HUES48 (cell line): ENCODE measurements at regions not wholly inside any gene's neighbourhood (a gene's known extent, or its start where the extent isn't known, plus 50 kb on each side); places are given as distances from the start of the nearest gene placed in this dataset.

ENCODE experiments used
- H3K27ac ChIP-seq: one replicate; pipeline ENCODE4 v1.7.0; 2013; ENCODE audit warnings: low read depth, low read length, inconsistent platforms
- H3K27me3 ChIP-seq: 2 replicates; pipeline ENCODE4 v1.6.1; 2013; ENCODE audit warnings: mild to moderate bottlenecking, low read length; ENCODE audit not compliant: control insufficient read depth, insufficient read depth
- H3K36me3 ChIP-seq: 2 replicates; pipeline ENCODE4 v1.6.1; 2013; ENCODE audit warnings: low read length; ENCODE audit not compliant: control insufficient read depth, insufficient read depth
- H3K4me1 ChIP-seq: 2 replicates; pipeline ENCODE4 v1.6.1; 2013; ENCODE audit warnings: mild to moderate bottlenecking, low read length; ENCODE audit not compliant: control insufficient read depth, insufficient read depth
- H3K4me3 ChIP-seq: 2 replicates; pipeline ENCODE4 v1.5.1; 2013; ENCODE audit warnings: mild to moderate bottlenecking, low read depth, low read length
- H3K9ac ChIP-seq: 2 replicates; pipeline ENCODE4 v1.6.1; 2013; ENCODE audit warnings: mild to moderate bottlenecking, low read depth, low read length, moderate library complexity
- H3K9me3 ChIP-seq: 2 replicates; pipeline ENCODE4 v1.6.1; 2013; ENCODE audit warnings: low read length; ENCODE audit not compliant: control insufficient read depth, insufficient read depth

DNA sequence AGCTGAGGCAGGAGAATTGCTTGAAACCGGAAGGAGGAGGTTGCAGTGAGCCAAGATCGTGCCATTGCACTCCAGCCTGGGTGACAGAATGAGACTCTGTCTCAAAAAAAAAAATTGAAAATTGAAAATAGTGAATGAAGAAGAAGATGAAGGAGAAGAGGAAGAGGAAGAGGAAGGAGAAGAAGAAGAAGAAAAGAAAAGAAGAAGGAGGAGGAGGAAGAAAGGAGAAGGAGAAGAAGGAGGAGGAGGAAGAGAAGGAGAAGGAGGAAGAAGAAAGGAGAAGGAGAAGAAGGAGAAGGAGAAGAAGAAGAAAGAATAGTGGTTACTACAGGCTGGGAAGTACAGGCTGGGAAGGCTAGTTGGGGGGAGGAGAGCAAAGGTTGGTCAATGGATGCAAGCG, 124.3 kb upstream of the CPSF6 start:
- Histone ChIP-seq H3K9ac (no peak overlapping the region), H3K27ac (no peak overlapping the region), H3K4me1 (no peaks in the 10 kb centered on the region), H3K4me3 (no peak overlapping the region), H3K36me3 (no peaks in the 10 kb centered on the region), H3K27me3 (no peaks in the 10 kb centered on the region), H3K9me3 (no peaks in the 10 kb centered on the region)

- Histone ChIP-seq H3K36me3 (no peaks in the 10 kb centered on the region), H3K9me3 (no peaks in the 10 kb centered on the region), H3K4me1 (no peaks in the 10 kb centered on the region), H3K4me3 (no peak overlapping the region), H3K27me3 (no peaks in the 10 kb centered on the region), H3K9ac (no peak overlapping the region), H3K27ac (no peak overlapping the region)
Observed at GRCh38 chr12:69115951-69116350, 123.4 kb upstream of the CPSF6 start.

GRCh38 chr12:69117566-69118266, 121.7 kb upstream of the CPSF6 start:
- Histone ChIP-seq H3K4me3 (no peak overlapping the region), H3K9me3 (no peaks in the 10 kb centered on the region), H3K27me3 (no peaks in the 10 kb centered on the region), H3K36me3 (no peaks in the 10 kb centered on the region), H3K27ac (no peak overlapping the region), H3K4me1 (no peaks in the 10 kb centered on the region), H3K9ac (no peak overlapping the region)

GRCh38 chr12:69118516-69118915, 120.9 kb upstream of the CPSF6 start:
- Histone ChIP-seq H3K4me1 (no peaks in the 10 kb centered on the region), H3K4me3 (no peak overlapping the region), H3K27ac (no peak overlapping the region), H3K9ac (no peak overlapping the region), H3K36me3 (no peaks in the 10 kb centered on the region), H3K9me3 (no peaks in the 10 kb centered on the region), H3K27me3 (no peaks in the 10 kb centered on the region)

GRCh38 chr12:69119770-69120169, 119.6 kb upstream of the CPSF6 start:
- Histone ChIP-seq H3K27me3 (no peaks in the 10 kb centered on the region), H3K4me3 (no peak overlapping the region), H3K4me1 (no peaks in the 10 kb centered on the region), H3K27ac (no peak overlapping the region), H3K36me3 (no peaks in the 10 kb centered on the region), H3K9me3 (no peaks in the 10 kb centered on the region), H3K9ac (no peak overlapping the region)

- Histone ChIP-seq H3K9ac (no peak overlapping the region), H3K36me3 (no peaks in the 10 kb centered on the region), H3K4me1 (peaks cover 2% of the 10 kb centered on the region), H3K4me3 (no peak overlapping the region), H3K9me3 (no peaks in the 10 kb centered on the region), H3K27ac (no peak overlapping the region), H3K27me3 (no peaks in the 10 kb centered on the region)
Observed at GRCh38 chr12:69120354-69120753, 119.0 kb upstream of the CPSF6 start.

DNA sequence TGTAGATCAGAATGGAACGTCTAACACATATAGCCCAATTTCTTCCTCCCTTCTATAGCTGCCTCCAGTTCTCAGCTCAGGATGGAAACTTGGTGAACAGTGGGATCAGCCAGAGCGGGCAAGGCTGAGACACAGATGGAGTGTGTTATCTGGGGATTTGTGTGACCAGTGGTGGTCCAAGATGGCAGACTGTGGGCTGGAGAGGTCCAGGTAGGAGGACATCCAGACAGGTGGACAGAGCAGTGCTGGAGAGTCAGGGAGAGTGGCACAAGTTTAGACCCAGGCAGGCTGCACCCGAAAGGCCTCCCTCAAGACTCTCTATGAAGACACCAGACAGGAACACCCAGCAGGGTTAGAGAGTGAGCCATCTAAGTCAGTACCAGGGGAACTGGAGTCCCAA, 116.1 kb upstream of the CPSF6 start:
- Histone ChIP-seq H3K27ac (no peak overlapping the region), H3K4me3 (no peak overlapping the region), H3K9me3 (no peaks in the 10 kb centered on the region), H3K4me1 (peaks cover 6% of the 10 kb centered on the region), H3K9ac (no peak overlapping the region), H3K27me3 (no peaks in the 10 kb centered on the region), H3K36me3 (no peaks in the 10 kb centered on the region)

GRCh38 chr12:69123919-69124638, 115.3 kb upstream of the CPSF6 start:
- Histone ChIP-seq H3K27ac (no peak overlapping the region), H3K27me3 (no peaks in the 10 kb centered on the region), H3K9ac (no peak overlapping the region), H3K4me1 (peaks cover 6% of the 10 kb centered on the region), H3K9me3 (no peaks in the 10 kb centered on the region), H3K36me3 (no peaks in the 10 kb centered on the region), H3K4me3 (no peak overlapping the region)

DNA sequence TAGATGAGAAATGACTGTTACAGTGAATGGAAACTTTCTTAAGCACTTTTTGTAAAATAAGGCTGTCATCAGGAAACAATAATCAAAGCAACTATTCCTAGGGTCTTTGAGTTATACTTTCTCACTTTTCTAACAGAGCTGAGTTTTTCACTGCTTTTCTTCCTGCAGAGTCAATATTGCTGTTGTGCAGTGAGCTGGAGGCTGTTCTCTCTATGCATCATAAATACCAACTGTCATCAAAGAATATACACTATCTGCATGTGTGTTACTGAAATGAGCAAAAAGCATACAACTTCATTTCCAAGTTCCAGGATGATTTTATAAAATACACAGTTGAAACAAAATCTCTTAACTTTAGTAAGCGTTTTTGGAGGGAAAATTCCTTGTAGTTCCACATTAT, 110.4 kb upstream of the CPSF6 start:
- H3K27ac ChIP-seq: no peak overlapping the region
- H3K36me3 ChIP-seq: no peaks in the 10 kb centered on the region
- no peak overlapping the region for H3K9ac ChIP-seq
- H3K9me3 ChIP-seq: no peaks in the 10 kb centered on the region
- no peaks in the 10 kb centered on the region for H3K27me3 ChIP-seq
- peaks cover 18% of the 10 kb centered on the region for H3K4me1 ChIP-seq
- no peak overlapping the region for H3K4me3 ChIP-seq

- no peaks in the 10 kb centered on the region for H3K36me3 ChIP-seq
- no peak overlapping the region for H3K27ac ChIP-seq
- H3K4me3 ChIP-seq: no peak overlapping the region
- H3K4me1 ChIP-seq: peaks cover 18% of the 10 kb centered on the region
- no peaks in the 10 kb centered on the region for H3K27me3 ChIP-seq
- no peak overlapping the region for H3K9ac ChIP-seq
- no peaks in the 10 kb centered on the region for H3K9me3 ChIP-seq
Observed at GRCh38 chr12:69129564-69129963, 109.8 kb upstream of the CPSF6 start.

GRCh38 chr12:69130064-69130463, 109.3 kb upstream of the CPSF6 start:
- H3K27me3 ChIP-seq: no peaks in the 10 kb centered on the region
- H3K9me3 ChIP-seq: no peaks in the 10 kb centered on the region
- H3K27ac ChIP-seq: no peak overlapping the region
- no peak overlapping the region for H3K9ac ChIP-seq
- peaks cover 18% of the 10 kb centered on the region for H3K4me1 ChIP-seq
- H3K4me3 ChIP-seq: no peak overlapping the region
- no peaks in the 10 kb centered on the region for H3K36me3 ChIP-seq
